GM12878 (cell line): ENCODE measurements at regions not wholly inside any gene's neighbourhood (a gene's known extent, or its start where the extent isn't known, plus 50 kb on each side); places are given as distances from the start of the nearest gene placed in this dataset.

Experiments used
- ATAC-seq: fragments of 200-7000 bp; cut with Tn5 transposase; 3 replicates; pipeline ENCODE4 v1.9.1; 2020; ENCODE audit warnings: mild to moderate bottlenecking, moderate library complexity
- BruUV-seq: library from RNA; stranded (reverse); fragments of 400-500 nt; replicated peaks from 2 replicates; lab custom pipeline; 2021; lab: Mats Ljungman, UMichigan
- CTCF ChIA-PET: fragments of 300-600 bp; sonication (Branson Sonifier 250); formaldehyde crosslinking; extraction: SDS; loops from one replicate; lab custom pipeline; 2021; ENCODE audit warnings: inconsistent platforms; lab: Yijun Ruan, JAX
- POLR2A ChIA-PET: fragments of 350-600 bp; formaldehyde crosslinking; extraction: SDS; loops from one replicate; lab custom pipeline; 2021; ENCODE audit warnings: inconsistent platforms; lab: Charles Lee
- RAD21 ChIA-PET: fragments of 300-600 bp; sonication (Branson Sonifier 250); formaldehyde crosslinking; loops from one replicate; lab custom pipeline; 2023; ENCODE audit warnings: antibody characterized with exemption; ENCODE audit not compliant: unreplicated experiment; lab: Charles Lee
- SMC1A ChIA-PET: fragments of 300-600 bp; sonication (Branson Sonifier 250); formaldehyde crosslinking; loops from one replicate; lab custom pipeline; 2023; ENCODE audit not compliant: unreplicated experiment, uncharacterized antibody; lab: Charles Lee
- DNase-seq: peaks from one replicate; pipeline ENCODE4 v3.0.0-alpha.2; 2011; ENCODE audit warnings: low read depth, low spot score
- FAIRE-seq: peaks from 3 replicates; lab custom pipeline; 2011; peaks lifted over from hg19 to GRCh38; lab: Jason Lieb, UNC
- H2AFZ ChIP-seq: 2 replicates; pipeline ENCODE4 v1.6.0; 2011; ENCODE audit warnings: low read depth, low read length, control low read depth; ENCODE audit not compliant: control insufficient read depth
- H3K27ac ChIP-seq: 2 replicates; pipeline ENCODE4 v1.5.1; 2011; ENCODE audit warnings: control low read depth; ENCODE audit not compliant: control insufficient read depth, insufficient read depth
- H3K27me3 ChIP-seq, 2 experiments: replicated peaks in 1 of 2; 2 replicates each; pipeline versions ENCODE4 v1.6.0 to v1.6.1; 2011; ENCODE audit warnings: low read length in 1 of 2; ENCODE audit not compliant: control insufficient read depth in 2 of 2, insufficient read depth in 2 of 2
- H3K36me3 ChIP-seq, 2 experiments: 2 replicates each; pipeline ENCODE4 v1.5.1; 2011; ENCODE audit warnings: low read length in 1 of 2; ENCODE audit not compliant: control insufficient read depth in 2 of 2, insufficient read depth in 2 of 2
- H3K4me1 ChIP-seq: 2 replicates; pipeline ENCODE4 v1.6.1; 2011; ENCODE audit warnings: mild to moderate bottlenecking, low read length, moderate library complexity, mixed read lengths; ENCODE audit not compliant: control insufficient read depth, insufficient read depth
- H3K4me2 ChIP-seq: 2 replicates; pipeline ENCODE4 v1.6.0; 2011; ENCODE audit warnings: control low read depth; ENCODE audit not compliant: control insufficient read depth, insufficient read depth
- H3K4me3 ChIP-seq: fragments of 200-600 bp; sonication (generic); 2 replicates; pipeline ENCODE4 v1.5.1; 2016
- H3K79me2 ChIP-seq: 2 replicates; pipeline ENCODE4 v1.6.0; 2011; ENCODE audit warnings: low read length; ENCODE audit not compliant: control insufficient read depth, insufficient read depth
- H3K9ac ChIP-seq: 2 replicates; pipeline ENCODE4 v1.8.0; 2011; ENCODE audit warnings: low read length, control low read depth, mixed read lengths; ENCODE audit not compliant: control insufficient read depth, insufficient read depth
- H3K9me3 ChIP-seq: replicated peaks from 3 replicates; pipeline ENCODE4 v1.5.1; 2011; ENCODE audit warnings: mild to moderate bottlenecking, low read length; ENCODE audit not compliant: control insufficient read depth, insufficient read depth
- H4K20me1 ChIP-seq: 2 replicates; pipeline ENCODE4 v1.6.0; 2011; ENCODE audit not compliant: control insufficient read depth, insufficient read depth
- CBFB ChIP-seq: IDR thresholded peaks from 2 replicates; pipeline ENCODE4 v1.6.1; 2016; ENCODE audit warnings: antibody characterized with exemption, low read depth
- CREB1 ChIP-seq: IDR thresholded peaks from 2 replicates; pipeline ENCODE4 v1.6.1; 2012; ENCODE audit warnings: low read depth, mild to moderate bottlenecking, inconsistent platforms
- HSF1 ChIP-seq: fragments of 150-350 bp; IDR thresholded peaks from 2 replicates; pipeline ENCODE4 v1.6.1; 2014; ENCODE audit warnings: mild to moderate bottlenecking, low read depth, low read length
- NBN ChIP-seq: fragments of 450-650 bp; IDR thresholded peaks from 2 replicates; pipeline ENCODE4 v1.6.1; 2016
- NFYA ChIP-seq: IDR thresholded peaks from 2 replicates; pipeline ENCODE4 v1.6.1; 2011; ENCODE audit warnings: low read depth, mild to moderate bottlenecking, low read length, improper control_type of control experiment, borderline replicate concordance
- NRF1 ChIP-seq: conservative IDR thresholded peaks from 2 replicates; pipeline ENCODE4 v1.6.1; 2011; ENCODE audit warnings: mild to moderate bottlenecking, low read depth, low read length, improper control_type of control experiment
- STAT1 ChIP-seq: fragments of 450-650 bp; conservative IDR thresholded peaks from 2 replicates; pipeline ENCODE4 v1.6.1; 2014; ENCODE audit warnings: antibody characterized with exemption, mild to moderate bottlenecking
- SUZ12 ChIP-seq: fragments of 200-600 bp; sonication (generic); IDR thresholded peaks from one replicate; pipeline ENCODE4 v1.6.1; 2018; ENCODE audit warnings: antibody characterized with exemption, mild to moderate bottlenecking; ENCODE audit not compliant: unreplicated experiment
- ZNF384 ChIP-seq: IDR thresholded peaks from 2 replicates; pipeline ENCODE4 v1.6.1; 2012; ENCODE audit warnings: low read depth, mild to moderate bottlenecking, low read length, improper control_type of control experiment, borderline replicate concordance
- WGBS: methylation state at CpG from one replicate; pipeline ENCODE4 v1.1.6; 2016; ENCODE audit warnings: low lambda C conversion rate; ENCODE audit not compliant: insufficient replicate concordance, insufficient coverage; ENCODE audit errors: missing lambda C conversion rate; 5-methylcytosine and 5-hydroxymethylcytosine counted together
- in situ Hi-C: fragments of 300-500 bp; cut with MboI; formaldehyde crosslinking; loops from 9 replicates; pipeline ENCODE4 v1.14.3; 2018; ENCODE audit warnings: mixed read lengths
- intact Hi-C: fragments of 100-400 bp; cut with micrococcal nuclease; formaldehyde crosslinking; loops from one replicate; pipeline ENCODE4 v1.14.2; 2022; ENCODE audit not compliant: unreplicated experiment

- ChIA-PET CTCF (no interaction called here), RAD21 (no interaction called here), POLR2A (no interaction called here), SMC1A (interaction anchor here (0.8 kb wide), 1 partner anchor 13 kb away, joined by 3 read pairs; no protein-coding TSS in a partner anchor)
- intact Hi-C loops: no loop called here
- no peaks in the 10 kb centered on the region; the same call in 2 of the 3 replicates for H3K9me3 ChIP-seq
- BruUV-seq: no TSS peak
- no peak overlapping the region for H3K4me2 ChIP-seq
- TF ChIP-seq SUZ12: no peak
- no peak for TF ChIP-seq HSF1
- TF ChIP-seq CREB1: no peak
- no peak for TF ChIP-seq STAT1
- TF ChIP-seq NFYA: no peak
- TF ChIP-seq NBN: no peak
- TF ChIP-seq NRF1: no peak
- TF ChIP-seq CBFB: no peak
- TF ChIP-seq ZNF384: no peak
- in situ Hi-C loops: no loop called here
- no peaks in the 10 kb centered on the region for H3K4me1 ChIP-seq
- no peaks in the 10 kb centered on the region for H4K20me1 ChIP-seq
- FAIRE-seq (no peak), ATAC-seq (no peak), DNase-seq (no peak)
- no peak overlapping the region for H3K4me3 ChIP-seq
- H3K27me3 ChIP-seq: no peaks in the 10 kb centered on the region
- no peaks in the 10 kb centered on the region for H3K79me2 ChIP-seq
- no peaks in the 10 kb centered on the region for H3K36me3 ChIP-seq
- 70% methylated on average over 6 of the region's 6 CpGs for WGBS
- no peak overlapping the region for H3K27ac ChIP-seq
- no peak overlapping the region for H2AFZ ChIP-seq
- no peak overlapping the region for H3K9ac ChIP-seq
These were observed 381.6 kb upstream of the TRIB2 start for GRCh38 chr2:12335131-12335530.
